ENCODE measurements at regions not wholly inside any gene's neighbourhood (a gene's known extent, or its start where the extent isn't known, plus 50 kb on each side); places are given as distances from the start of the nearest gene placed in this dataset.

- TF ChIP-seq EP300 (IDR thresholded peaks at IDR 0.05) (no peak), CTCF (IDR thresholded peaks at IDR 0.05) (no peak)
These were observed 63.7 kb upstream of the SYT4 start for GRCh38 chr18:43341014-43341413.
